ENCODE measurements at regions not wholly inside any gene's neighbourhood (a gene's known extent, or its start where the extent isn't known, plus 50 kb on each side); places are given as distances from the start of the nearest gene placed in this dataset.
A peak's percentile ranks its signal among the peaks of the same experiment; 100 is the strongest.

- H3K4me3 Mint-ChIP-seq: no peak overlapping the region
- H3K36me3 Mint-ChIP-seq (ENCODE audit: insufficient read depth): no peaks in the 10 kb centered on the region
- H3K9me3 Mint-ChIP-seq: no peaks in the 10 kb centered on the region
- DNase-seq: no peak
- peaks cover 2% of the 10 kb centered on the region for H3K4me1 Mint-ChIP-seq (ENCODE audit: low read depth)
- no peak for ATAC-seq
- H3K27me3 Mint-ChIP-seq (ENCODE audit: low read depth): no peaks in the 10 kb centered on the region
These were observed 120.3 kb upstream of the ATP1A1 start for GRCh38 chr1:116252785-116253184.

DNA sequence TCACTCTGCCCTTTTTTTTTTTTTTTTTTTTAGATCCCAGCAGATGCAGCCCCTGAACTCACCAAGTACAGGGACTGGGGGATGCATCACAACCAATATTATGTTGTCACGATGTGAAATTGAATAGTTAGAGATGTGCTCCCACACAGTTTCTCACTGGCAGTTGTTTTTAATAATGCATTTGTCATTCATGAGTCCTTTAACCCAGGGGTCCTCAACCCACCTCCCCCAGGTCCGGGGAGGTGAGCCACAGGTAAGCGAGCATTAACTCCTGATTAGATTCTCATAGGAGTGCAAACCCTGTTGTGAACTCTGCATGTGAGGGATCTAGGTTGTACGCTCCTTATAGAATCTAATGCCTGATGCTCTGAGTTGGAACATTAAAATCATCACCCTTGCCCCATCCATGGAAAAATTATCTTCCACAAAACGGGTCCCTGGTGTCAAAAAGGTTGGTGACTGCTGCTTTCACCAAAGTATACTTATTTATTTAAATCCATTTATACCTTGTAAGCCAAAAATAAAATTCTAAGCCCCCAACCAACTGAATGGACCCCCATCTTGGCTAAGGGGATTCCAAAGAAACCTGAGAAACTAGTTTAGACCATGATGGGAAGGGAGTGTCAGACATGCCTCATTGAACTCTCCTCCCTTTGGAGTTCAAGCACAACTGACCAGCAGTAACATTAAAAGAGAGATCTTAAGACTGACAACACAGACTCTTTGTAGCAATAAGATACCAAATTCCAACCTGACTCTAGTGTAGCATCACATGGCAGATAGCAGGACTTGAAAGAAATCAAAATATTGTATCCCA lies 119.3 kb upstream of the ATP1A1 start:
- Mint-ChIP-seq H3K4me3 (no peak overlapping the region), H3K4me1 (ENCODE audit: low read depth) (peaks cover 2% of the 10 kb centered on the region), H3K9me3 (no peaks in the 10 kb centered on the region), H3K36me3 (ENCODE audit: insufficient read depth) (no peaks in the 10 kb centered on the region), H3K27me3 (ENCODE audit: low read depth) (no peaks in the 10 kb centered on the region)
- ATAC-seq (no peak), DNase-seq (no peak)

DNA sequence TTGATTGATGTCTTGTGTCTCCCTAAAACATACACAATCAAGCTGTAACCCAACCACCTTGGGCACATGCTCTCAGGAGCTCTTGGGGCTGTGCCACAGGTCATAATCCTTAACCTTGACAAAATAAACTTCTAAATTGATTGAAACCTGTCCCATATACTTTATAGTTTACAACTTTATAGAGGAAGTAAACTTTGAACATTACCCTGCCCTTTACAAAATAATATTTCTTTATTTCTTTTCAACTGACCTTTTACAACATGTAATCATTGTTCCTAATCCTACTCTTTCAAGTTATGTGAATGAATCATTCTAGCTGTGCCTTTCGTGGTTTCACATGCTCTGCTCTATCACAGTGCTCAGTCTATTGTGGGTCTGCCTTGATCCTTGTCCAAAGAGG lies 118.3 kb upstream of the ATP1A1 start:
- Mint-ChIP-seq H3K27me3 (ENCODE audit: low read depth) (no peaks in the 10 kb centered on the region), H3K9me3 (no peaks in the 10 kb centered on the region), H3K36me3 (ENCODE audit: insufficient read depth) (no peaks in the 10 kb centered on the region), H3K4me1 (ENCODE audit: low read depth) (peaks cover 2% of the 10 kb centered on the region), H3K4me3 (no peak overlapping the region)
- ATAC-seq: no peak
- DNase-seq: no peak

DNA sequence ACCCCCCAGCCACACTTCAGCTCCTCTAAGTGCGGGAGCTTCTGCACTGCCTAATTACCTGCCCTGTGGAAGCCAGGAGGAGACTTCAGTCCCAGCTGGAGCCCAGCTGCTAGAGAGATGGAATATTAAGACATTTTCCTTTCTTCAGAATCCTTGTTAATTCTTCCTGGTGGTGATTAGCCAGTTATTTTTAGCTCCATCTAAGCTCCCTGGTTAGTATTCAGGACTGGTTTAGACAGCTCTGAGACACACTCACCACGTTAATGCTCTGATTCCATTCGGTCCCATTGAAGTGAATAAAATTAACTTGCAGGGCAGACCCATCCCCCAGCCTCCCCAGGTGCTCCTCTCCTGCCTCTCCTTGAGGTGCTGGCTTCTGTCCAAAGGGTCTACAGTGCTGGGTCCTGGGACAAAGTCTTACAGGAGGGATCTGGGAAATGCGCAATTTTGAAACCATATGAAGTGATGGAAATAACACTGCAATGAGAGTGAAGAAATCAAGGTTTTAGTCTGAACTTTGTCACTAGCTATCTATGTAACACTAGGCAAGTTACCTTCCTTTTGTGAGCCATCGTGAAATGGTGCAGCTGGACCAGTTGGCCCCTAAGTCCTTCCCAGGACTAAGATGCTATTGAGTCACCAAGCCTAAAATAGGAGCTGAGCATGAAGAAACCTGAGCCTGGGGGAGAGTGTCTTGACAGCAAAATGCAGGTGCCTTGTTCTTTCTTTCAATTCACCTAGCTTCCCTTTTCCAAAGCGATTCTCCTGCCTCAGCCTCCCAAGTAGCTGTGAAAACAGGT lies 117.4 kb upstream of the ATP1A1 start:
- H3K27me3 Mint-ChIP-seq (ENCODE audit: low read depth): no peaks in the 10 kb centered on the region
- peaks cover 7% of the 10 kb centered on the region for H3K4me1 Mint-ChIP-seq (ENCODE audit: low read depth)
- ATAC-seq (no peak), DNase-seq (no peak)
- no peaks in the 10 kb centered on the region for H3K9me3 Mint-ChIP-seq
- H3K4me3 Mint-ChIP-seq: no peak overlapping the region
- H3K36me3 Mint-ChIP-seq (ENCODE audit: insufficient read depth): no peaks in the 10 kb centered on the region

DNA sequence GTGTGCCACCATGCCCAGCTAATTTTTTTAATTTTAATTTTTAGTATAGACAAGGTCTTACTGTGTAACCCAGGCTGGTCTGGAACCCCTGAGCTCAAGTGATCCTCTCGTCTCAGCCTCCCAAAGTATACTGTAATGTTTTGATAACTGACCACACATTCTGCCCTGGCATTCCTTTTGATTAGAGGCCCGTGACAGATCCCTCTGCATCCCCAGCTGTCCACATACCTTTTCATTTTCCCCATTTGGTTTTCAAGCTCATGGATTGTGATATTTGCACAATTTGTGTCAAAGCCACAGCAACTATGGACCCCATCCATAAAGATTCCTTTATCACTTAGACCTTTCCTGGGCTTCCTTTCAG lies 116.8 kb upstream of the ATP1A1 start:
- ATAC-seq (no peak), DNase-seq (no peak)
- Mint-ChIP-seq H3K9me3 (no peaks in the 10 kb centered on the region), H3K27me3 (ENCODE audit: low read depth) (no peaks in the 10 kb centered on the region), H3K4me1 (ENCODE audit: low read depth) (peaks cover 12% of the 10 kb centered on the region), H3K4me3 (no peak overlapping the region), H3K36me3 (ENCODE audit: insufficient read depth) (no peaks in the 10 kb centered on the region)

DNA sequence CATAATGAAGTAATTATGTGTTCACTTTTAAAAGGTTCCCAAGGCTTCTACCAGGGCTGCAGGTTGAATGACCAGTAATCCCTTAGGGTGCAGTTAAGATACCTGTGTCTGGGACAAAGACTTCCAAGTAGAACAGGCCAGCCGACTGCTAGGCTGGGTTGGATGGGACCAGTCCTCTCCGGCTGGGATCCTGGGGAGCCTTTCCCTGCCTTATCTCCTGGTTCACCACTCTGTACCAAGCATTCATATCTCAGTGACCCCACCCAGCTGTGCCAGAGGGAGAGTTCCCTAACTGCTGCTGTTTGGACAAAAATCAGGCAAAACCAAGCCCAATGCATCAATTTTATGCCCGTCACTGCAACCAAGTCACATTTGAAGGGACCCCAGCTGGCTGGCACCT lies 116.2 kb upstream of the ATP1A1 start:
- H3K27me3 Mint-ChIP-seq (ENCODE audit: low read depth): no peaks in the 10 kb centered on the region
- H3K4me3 Mint-ChIP-seq: no peak overlapping the region
- H3K9me3 Mint-ChIP-seq: no peaks in the 10 kb centered on the region
- ATAC-seq: no peak
- H3K36me3 Mint-ChIP-seq (ENCODE audit: insufficient read depth): no peaks in the 10 kb centered on the region
- H3K4me1 Mint-ChIP-seq (ENCODE audit: low read depth): peaks cover 15% of the 10 kb centered on the region
- no peak for DNase-seq

DNA sequence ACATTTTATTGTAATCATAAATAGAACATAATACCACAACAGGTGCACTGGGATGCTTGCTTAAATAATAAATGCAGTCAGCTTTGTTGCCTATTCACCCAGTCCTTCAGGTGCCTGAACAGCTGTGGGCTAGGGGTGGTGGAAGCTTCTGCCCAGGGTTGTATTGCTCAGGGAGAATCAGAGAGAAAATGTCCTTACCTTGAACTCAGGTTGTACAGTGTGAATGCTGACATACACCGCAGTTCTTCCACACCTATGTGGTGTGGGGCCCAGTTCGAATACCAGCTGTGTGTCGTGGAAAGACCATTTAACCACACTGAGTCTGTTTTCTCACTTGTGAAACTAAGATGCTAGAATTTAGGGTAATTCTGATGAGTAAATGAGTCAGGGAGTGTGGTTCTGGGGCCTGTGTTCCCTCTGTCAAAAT lies 115.7 kb upstream of the ATP1A1 start:
- H3K36me3 Mint-ChIP-seq (ENCODE audit: insufficient read depth): no peaks in the 10 kb centered on the region
- ATAC-seq (peak; percentile 76 to 80), DNase-seq (no peak)
- no peaks in the 10 kb centered on the region for H3K27me3 Mint-ChIP-seq (ENCODE audit: low read depth)
- no peaks in the 10 kb centered on the region for H3K9me3 Mint-ChIP-seq
- no peak overlapping the region for H3K4me3 Mint-ChIP-seq
- H3K4me1 Mint-ChIP-seq (ENCODE audit: low read depth): peaks cover 17% of the 10 kb centered on the region

DNA sequence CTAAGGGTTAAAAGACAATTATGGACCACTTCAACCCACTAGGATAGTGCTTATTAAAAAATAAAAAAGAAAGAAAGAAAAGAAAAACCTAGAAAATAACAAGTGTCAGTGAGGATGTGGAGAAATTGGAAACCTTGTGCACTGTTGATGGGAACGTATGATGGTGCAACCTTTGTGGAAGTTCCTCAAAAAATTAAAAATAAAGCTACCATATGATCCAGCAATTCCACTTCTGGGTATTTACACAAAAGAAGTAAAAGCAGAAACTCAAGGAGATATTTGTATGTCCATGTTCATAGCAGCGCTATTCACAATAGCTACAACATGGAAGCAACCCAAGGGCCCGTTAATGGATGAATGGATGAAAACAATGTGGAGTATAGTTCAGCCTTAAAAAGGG lies 115.2 kb upstream of the ATP1A1 start:
- DNase-seq: no peak
- Mint-ChIP-seq H3K4me1 (ENCODE audit: low read depth) (peaks cover 17% of the 10 kb centered on the region), H3K9me3 (no peaks in the 10 kb centered on the region), H3K4me3 (no peak overlapping the region), H3K36me3 (ENCODE audit: insufficient read depth) (no peaks in the 10 kb centered on the region), H3K27me3 (ENCODE audit: low read depth) (no peaks in the 10 kb centered on the region)
- ATAC-seq: no peak

GRCh38 chr1:116258668-116259419 lies 114.2 kb upstream of the ATP1A1 start:
- DNase-seq (no peak), ATAC-seq (no peak)
- H3K27me3 Mint-ChIP-seq (ENCODE audit: low read depth): no peaks in the 10 kb centered on the region
- H3K4me3 Mint-ChIP-seq: no peak overlapping the region
- peaks cover 17% of the 10 kb centered on the region for H3K4me1 Mint-ChIP-seq (ENCODE audit: low read depth)
- no peaks in the 10 kb centered on the region for H3K36me3 Mint-ChIP-seq (ENCODE audit: insufficient read depth)
- no peaks in the 10 kb centered on the region for H3K9me3 Mint-ChIP-seq

DNA sequence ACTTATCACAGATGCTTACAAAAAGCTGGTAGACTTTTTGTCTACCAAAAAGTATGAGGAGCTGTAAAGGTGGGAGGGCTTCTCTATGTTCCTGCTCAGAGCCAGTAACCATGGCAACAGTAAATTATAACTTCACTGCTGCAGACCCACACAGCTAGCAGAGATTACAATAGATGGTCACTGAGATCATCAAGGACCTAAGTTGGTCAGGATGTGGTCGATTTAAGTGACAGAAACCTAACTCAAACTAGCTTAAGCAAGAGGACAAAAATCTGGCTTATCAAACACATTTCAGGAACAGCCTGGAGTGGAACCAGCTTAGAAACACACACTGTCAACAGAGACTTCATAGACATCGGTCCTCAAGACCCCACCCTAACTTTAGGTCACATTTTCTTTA lies 113.4 kb upstream of the ATP1A1 start:
- peaks cover 17% of the 10 kb centered on the region for H3K4me1 Mint-ChIP-seq (ENCODE audit: low read depth)
- DNase-seq: no peak
- H3K9me3 Mint-ChIP-seq: no peaks in the 10 kb centered on the region

GRCh38 chr1:116260115-116260514 lies 112.9 kb upstream of the ATP1A1 start:
- DNase-seq (no peak), ATAC-seq (no peak)
- H3K4me1 Mint-ChIP-seq (ENCODE audit: low read depth): peaks cover 17% of the 10 kb centered on the region
- no peaks in the 10 kb centered on the region for H3K36me3 Mint-ChIP-seq (ENCODE audit: insufficient read depth)
- no peak overlapping the region for H3K4me3 Mint-ChIP-seq
- no peaks in the 10 kb centered on the region for H3K9me3 Mint-ChIP-seq
- H3K27me3 Mint-ChIP-seq (ENCODE audit: low read depth): no peaks in the 10 kb centered on the region

More for the DNA sequence above, 113.4 kb upstream of the ATP1A1 start:
- Mint-ChIP-seq H3K27me3 (ENCODE audit: low read depth) (no peaks in the 10 kb centered on the region), H3K36me3 (ENCODE audit: insufficient read depth) (no peaks in the 10 kb centered on the region), H3K4me3 (no peak overlapping the region)
- no peak for ATAC-seq

DNA sequence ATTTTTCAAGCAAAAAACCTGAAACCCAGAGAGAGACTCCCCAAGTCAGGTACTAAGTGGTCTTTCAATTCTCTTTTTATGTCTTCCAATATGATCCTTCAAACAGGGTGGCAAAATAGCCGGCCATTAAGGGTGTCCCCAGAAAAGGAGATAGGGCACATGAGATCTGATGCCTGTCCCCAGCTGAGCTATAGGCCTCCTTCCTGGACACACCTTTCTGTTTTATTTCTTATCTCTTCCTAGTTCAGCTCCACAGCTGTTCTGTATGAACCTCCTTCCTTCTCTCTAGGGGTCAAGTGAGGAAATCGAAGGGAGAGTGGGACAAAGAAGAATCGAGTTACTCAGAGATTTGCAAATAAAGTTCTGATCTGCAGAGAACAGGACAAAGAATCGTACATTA lies 112.4 kb upstream of the ATP1A1 start:
- Mint-ChIP-seq H3K27me3 (ENCODE audit: low read depth) (no peaks in the 10 kb centered on the region), H3K4me1 (ENCODE audit: low read depth) (peaks cover 17% of the 10 kb centered on the region), H3K36me3 (ENCODE audit: insufficient read depth) (no peaks in the 10 kb centered on the region), H3K4me3 (no peak overlapping the region), H3K9me3 (no peaks in the 10 kb centered on the region)
- DNase-seq (no peak), ATAC-seq (no peak)

DNA sequence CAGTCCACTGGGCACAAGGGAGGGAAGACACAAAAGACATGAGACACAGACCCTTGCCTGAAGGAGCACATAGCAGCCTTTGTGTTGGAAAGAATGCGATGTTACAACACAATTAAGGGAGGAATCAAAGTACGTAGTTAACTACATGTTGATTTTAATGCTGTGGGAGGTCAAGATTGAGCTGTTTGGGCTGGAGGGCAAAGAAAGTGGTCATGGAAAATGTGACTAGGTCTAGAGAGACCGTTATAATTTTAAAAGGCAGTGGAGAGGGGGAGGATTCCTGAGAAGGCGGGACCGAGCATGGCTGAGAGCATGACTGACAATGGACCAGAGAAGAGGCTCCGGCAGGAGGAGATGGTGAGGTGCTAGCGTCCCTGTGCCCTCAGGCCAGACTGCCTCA lies 111.8 kb upstream of the ATP1A1 start:
- H3K36me3 Mint-ChIP-seq (ENCODE audit: insufficient read depth): no peaks in the 10 kb centered on the region
- peaks cover 17% of the 10 kb centered on the region for H3K4me1 Mint-ChIP-seq (ENCODE audit: low read depth)
- ATAC-seq: no peak
- no peak for DNase-seq
- H3K4me3 Mint-ChIP-seq: no peak overlapping the region
- no peaks in the 10 kb centered on the region for H3K9me3 Mint-ChIP-seq
- no peaks in the 10 kb centered on the region for H3K27me3 Mint-ChIP-seq (ENCODE audit: low read depth)

DNA sequence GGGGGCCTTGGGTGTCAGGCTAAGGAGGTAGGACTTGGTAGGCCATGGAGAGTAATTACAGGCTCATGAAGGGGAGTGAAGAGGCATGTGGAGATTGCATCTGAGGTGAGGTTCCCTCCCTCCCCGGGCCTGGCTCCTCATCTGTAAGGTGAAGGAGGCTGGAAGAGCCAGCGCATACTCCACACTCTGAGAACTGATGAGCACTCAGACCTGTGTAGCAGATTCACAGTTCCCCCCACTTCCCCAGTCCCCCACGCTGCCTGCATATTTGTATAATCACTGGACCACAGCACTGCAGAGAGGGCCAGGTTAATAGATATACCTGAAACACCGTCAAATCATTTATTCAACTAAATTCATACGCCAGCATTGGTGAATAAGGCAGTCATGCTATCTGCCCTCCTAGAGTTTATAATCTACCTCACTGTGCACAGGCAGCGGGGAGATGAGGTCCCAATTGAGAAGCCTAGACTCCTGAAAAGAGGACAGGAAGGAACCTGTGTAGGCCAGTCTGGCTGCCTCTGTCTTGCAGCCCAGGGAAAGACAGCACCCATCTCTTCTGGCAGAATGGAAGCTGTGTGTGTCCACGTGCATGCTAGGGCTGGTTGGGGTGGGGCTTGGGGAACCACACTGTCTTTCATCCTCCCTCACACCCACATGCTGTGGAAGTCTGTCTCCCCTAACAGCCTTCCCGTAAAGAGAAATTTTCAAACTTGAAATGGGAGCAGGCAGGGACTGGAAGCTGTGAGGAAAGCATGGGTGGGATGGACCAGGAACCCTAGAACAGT lies 110.6 kb upstream of the ATP1A1 start:
- Mint-ChIP-seq H3K27me3 (ENCODE audit: low read depth) (no peaks in the 10 kb centered on the region), H3K9me3 (no peaks in the 10 kb centered on the region), H3K4me1 (ENCODE audit: low read depth) (peaks cover 18% of the 10 kb centered on the region), H3K4me3 (no peak overlapping the region), H3K36me3 (ENCODE audit: insufficient read depth) (no peaks in the 10 kb centered on the region)
- no peak for DNase-seq
- ATAC-seq: no peak
